GM13977 (cell line): ENCODE measurements at regions not wholly inside any gene's neighbourhood (a gene's known extent, or its start where the extent isn't known, plus 50 kb on each side); places are given as distances from the start of the nearest gene placed in this dataset.

Source experiments
- DNase-seq: peaks from one replicate; pipeline ENCODE4 v3.0.0; 2012; ENCODE audit warnings: low spot score
- CTCF ChIP-seq: IDR thresholded peaks from 2 replicates; pipeline ENCODE4 v1.5.1; 2012; ENCODE audit warnings: mild to moderate bottlenecking, control low read depth; ENCODE audit not compliant: insufficient read depth; ENCODE audit errors: extremely low read depth, missing control alignments
- in situ Hi-C: fragments of 300-500 bp; cut with MboI; formaldehyde crosslinking; loops from one replicate; pipeline ENCODE4 v1.12.0; 2022; ENCODE audit warnings: low sequenced_read_pairs, low pct_unique_long_range_greater_than_20kb, mixed read lengths, inconsistent platforms; ENCODE audit not compliant: unreplicated experiment

GRCh38 chr4:113849771-113850170 is 88.2 kb upstream of the CAMK2D start:
- in situ Hi-C loops, result no loop called here
- DNase-seq, result no peak
- no peak for TF ChIP-seq CTCF

- no peak for DNase-seq
- in situ Hi-C loops, result no loop called here
- no peak for TF ChIP-seq CTCF
These were observed 86.2 kb upstream of the CAMK2D start for GRCh38 chr4:113847710-113848109.

DNA sequence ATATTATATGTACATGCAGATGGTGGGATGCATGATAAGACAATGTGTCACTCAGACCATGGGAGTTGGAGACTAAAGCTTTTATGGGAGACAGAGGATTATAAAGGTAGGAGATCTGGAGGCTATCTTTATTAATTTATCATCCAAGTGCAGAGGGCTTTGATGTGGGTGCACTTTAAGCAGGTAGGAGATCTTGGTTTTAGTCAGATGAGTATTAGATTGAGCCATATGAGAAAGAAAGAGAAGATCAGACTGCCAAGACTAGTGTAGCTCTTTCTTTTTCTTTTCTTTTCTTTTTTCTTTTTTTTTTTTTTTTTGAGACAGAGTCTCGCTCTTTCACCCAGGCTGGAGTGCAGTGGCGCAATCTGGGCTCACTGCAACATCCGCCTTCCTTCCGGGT is 84.9 kb upstream of the CAMK2D start:
- no peak for DNase-seq
- in situ Hi-C loops, result no loop called here
- no peak for TF ChIP-seq CTCF

- in situ Hi-C loops, result no loop called here
- no peak for TF ChIP-seq CTCF
These were observed 83.6 kb upstream of the CAMK2D start for GRCh38 chr4:113845138-113845537.

GRCh38 chr4:113844369-113844768 is 82.8 kb upstream of the CAMK2D start:
- in situ Hi-C loops, result no loop called here
- DNase-seq, result no peak
- no peak for TF ChIP-seq CTCF

More at GRCh38 chr4:113845138-113845537, 83.6 kb upstream of the CAMK2D start:
- DNase-seq, result no peak

- in situ Hi-C loops, result no loop called here
- DNase-seq, result no peak
- no peak for TF ChIP-seq CTCF
These were observed 79.3 kb upstream of the CAMK2D start for GRCh38 chr4:113840861-113841260.

DNA sequence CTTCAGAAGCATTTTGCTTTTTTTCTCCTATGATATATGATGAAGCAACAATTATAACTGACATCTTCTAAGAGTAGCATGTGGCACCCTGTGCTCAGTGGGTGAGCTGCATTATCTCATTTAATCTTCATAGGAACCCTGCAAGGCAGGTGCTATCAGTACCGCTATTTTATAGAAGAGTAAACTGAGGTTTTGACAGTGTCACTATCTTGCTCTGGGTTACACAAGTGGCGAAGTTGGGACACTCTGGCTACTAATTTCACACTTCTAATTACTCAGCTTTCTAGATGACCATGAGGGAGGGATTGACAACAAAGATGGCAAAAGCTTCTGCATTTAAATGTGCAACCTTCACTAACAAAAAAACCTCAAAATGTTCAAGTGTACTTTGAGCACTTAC is 76.9 kb upstream of the CAMK2D start:
- DNase-seq, result no peak
- in situ Hi-C loops, result no loop called here
- no peak for TF ChIP-seq CTCF
